Posterior vena cava (tissue), 2 donors: ENCODE measurements at regions not wholly inside any gene's neighbourhood (a gene's known extent, or its start where the extent isn't known, plus 50 kb on each side); places are given as distances from the start of the nearest gene placed in this dataset.
A peak's percentile ranks its signal among the peaks of the same experiment; 100 is the strongest.

Experiments
- DNase-seq: peaks from one replicate; pipeline ENCODE4 v3.0.0-alpha.2; 2020; ENCODE audit warnings: low spot score
- intact Hi-C, 2 donors: fragments of 100-400 bp; cut with DNase I; formaldehyde crosslinking; loops; one replicate each; pipeline versions ENCODE4 v1.14.1 to v1.14.2; 2022 to 2023
- donor health status: DM: yes; HTN: yes; CAD: no.
- donor health status: DM: yes; HTN: yes; CAD: no.

- DNase-seq: no peak
- intact Hi-C loops: no loop called here
Observed at GRCh38 chr6:105993341-105994117, 92.6 kb upstream of the PRDM1 start.

- intact Hi-C loops: no loop called here
- peak; percentile 93 for DNase-seq
Observed at GRCh38 chr6:105992315-105992961, 93.7 kb upstream of the PRDM1 start.

DNA sequence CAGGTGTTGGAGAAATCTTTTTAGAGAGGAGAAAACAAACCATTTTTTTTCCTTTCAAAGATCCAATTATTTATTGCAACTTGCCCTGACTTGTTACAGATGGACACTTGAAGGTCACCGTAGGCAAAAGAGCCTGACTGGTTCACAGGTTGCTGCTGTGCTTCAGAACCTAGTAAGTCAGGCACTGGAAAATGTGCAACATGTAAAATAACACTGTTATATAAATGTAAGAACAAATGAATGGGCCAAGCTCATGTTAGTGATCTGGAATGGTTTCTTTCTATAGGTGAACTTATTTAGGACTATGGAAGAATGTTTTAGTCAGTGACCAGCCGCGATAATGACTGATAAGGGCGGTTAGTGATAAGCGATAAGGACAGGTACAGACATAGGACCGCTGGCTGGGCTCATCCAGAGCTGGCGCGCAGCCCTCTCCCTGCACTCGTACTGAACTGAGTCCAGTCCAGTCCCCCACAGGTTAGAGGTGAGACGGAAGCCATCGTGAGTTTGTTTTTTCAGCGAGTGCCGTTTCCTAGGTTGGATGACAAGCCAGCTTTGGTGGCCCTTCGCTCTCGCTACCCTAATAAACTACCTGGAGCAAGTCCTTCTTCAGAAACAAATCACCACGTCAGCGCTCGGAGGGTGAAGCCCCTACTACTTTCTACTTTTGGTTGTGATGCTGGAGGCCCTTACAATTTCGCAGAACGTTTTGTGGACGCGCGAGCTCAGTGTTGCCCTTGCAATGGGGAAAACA, 94.4 kb upstream of the PRDM1 start:
- DNase-seq: no peak
- intact Hi-C loops: no loop called here

- intact Hi-C loops: no loop called here
- no peak for DNase-seq
Observed at GRCh38 chr6:105990151-105990550, 96.0 kb upstream of the PRDM1 start.

- intact Hi-C loops: no loop called here
- DNase-seq: no peak
Observed at GRCh38 chr6:105988812-105989577, 97.1 kb upstream of the PRDM1 start.

- no peak for DNase-seq
- intact Hi-C loops: no loop called here
Observed at GRCh38 chr6:105988321-105988720, 97.8 kb upstream of the PRDM1 start.

- intact Hi-C loops: no loop called here
- no peak for DNase-seq
Observed at GRCh38 chr6:105987516-105987915, 98.6 kb upstream of the PRDM1 start.

DNA sequence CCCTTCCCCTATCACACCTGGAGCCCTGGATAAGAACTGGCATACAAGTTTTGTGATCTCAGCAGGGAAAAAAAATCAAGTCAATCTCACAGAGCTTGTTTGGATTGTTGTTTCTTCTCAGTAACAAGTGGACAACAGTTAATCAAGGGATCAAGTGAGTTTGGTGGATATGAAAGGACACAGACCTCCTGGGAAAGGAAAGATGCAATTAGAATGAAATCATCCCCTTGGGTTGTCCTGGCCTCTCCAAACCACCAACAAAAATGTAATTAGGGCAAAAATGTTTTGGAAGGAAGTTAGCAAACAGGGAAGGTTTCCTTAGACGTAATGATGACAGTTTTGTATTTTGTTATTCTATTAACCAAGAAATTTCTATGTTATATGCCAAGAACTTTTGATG, 99.1 kb upstream of the PRDM1 start:
- intact Hi-C loops: no loop called here
- no peak for DNase-seq

DNA sequence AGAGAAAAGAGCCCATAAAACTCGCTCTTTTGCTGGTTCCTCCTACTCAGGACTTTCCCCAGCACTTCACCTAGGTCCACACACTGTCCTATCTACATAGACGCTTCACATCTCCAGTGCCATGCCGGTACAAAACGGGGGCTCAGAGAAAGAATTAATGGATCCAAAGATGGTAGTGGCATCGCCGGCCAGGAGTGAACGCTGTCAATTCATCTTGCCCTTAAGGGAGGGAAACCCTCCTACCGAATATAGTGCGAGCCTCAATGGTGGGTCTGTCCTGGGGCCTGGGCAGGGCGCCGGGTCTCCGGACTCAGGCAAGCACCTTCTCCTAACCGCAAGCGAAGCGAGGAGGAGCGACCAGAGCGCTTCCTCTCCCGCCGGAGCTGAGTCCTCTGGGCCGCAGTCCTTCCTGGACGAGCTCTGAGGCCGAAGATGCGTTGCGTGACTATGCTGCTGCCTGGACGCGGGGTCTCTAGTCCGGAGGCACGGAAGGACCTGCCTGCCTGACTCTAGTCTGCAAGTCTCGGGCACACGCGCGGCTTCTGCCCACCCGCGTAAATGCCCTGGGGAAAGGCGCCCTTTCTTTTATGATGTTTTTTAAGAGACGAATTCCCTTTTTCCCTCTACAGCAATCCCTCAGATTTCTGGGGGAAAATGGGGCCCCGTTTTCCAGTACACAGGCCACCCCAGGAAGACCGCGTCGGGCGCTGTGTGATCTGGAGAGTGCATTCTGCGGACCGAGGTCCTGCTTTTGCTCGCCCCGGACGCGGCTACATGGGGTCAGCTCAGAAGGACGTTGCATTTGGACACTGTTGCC, 100.1 kb upstream of the PRDM1 start:
- DNase-seq: peak; percentile 80
- intact Hi-C loops: no loop called here

- intact Hi-C loops: no loop called here
- no peak for DNase-seq
Observed at GRCh38 chr6:105985098-105985815, 100.9 kb upstream of the PRDM1 start.

DNA sequence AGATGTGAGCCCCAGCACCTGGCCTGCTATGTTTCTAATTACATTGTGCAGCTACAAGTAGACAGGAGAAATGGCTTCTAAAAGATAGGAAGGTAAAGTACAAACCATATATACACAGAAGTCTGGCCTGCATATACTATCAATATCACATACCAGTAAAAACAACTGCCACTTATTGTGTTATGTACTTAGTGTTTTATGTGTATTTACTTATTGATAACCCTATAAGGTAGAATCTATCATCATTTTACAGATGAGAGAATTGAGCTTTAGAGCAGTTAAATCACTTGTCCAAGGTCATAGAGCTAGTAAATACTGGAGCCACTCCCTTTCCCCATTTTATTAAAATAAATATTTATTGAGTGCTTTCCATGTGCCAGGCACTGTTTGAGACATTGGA, 102.4 kb upstream of the PRDM1 start:
- intact Hi-C loops: no loop called here
- DNase-seq: no peak

GRCh38 chr6:105982761-105983540, 103.2 kb upstream of the PRDM1 start:
- intact Hi-C loops: no loop called here
- no peak for DNase-seq

DNA sequence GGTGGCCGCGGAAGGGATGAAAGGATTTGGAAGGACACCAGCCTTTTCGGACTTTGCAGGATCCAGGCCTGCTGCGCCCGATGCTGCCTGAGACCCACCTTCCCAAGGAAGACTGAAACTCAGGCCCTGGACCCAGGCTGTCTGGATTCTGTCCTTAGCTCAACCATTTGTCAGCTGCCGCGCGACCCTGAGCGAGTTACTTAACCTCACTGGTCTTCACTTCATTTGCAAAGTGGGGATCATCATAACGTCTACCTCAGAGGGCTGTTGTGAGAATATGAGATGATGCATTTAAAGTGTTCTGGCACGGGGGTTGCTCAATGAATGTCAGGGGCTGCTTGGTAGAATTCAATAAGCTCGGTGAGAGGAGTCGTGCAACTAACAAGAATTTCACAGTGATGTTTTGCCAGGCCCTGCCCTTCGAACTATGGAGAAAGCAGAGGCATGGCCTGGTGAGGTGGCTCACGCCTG, 104.2 kb upstream of the PRDM1 start:
- DNase-seq: no peak
- intact Hi-C loops: no loop called here

DNA sequence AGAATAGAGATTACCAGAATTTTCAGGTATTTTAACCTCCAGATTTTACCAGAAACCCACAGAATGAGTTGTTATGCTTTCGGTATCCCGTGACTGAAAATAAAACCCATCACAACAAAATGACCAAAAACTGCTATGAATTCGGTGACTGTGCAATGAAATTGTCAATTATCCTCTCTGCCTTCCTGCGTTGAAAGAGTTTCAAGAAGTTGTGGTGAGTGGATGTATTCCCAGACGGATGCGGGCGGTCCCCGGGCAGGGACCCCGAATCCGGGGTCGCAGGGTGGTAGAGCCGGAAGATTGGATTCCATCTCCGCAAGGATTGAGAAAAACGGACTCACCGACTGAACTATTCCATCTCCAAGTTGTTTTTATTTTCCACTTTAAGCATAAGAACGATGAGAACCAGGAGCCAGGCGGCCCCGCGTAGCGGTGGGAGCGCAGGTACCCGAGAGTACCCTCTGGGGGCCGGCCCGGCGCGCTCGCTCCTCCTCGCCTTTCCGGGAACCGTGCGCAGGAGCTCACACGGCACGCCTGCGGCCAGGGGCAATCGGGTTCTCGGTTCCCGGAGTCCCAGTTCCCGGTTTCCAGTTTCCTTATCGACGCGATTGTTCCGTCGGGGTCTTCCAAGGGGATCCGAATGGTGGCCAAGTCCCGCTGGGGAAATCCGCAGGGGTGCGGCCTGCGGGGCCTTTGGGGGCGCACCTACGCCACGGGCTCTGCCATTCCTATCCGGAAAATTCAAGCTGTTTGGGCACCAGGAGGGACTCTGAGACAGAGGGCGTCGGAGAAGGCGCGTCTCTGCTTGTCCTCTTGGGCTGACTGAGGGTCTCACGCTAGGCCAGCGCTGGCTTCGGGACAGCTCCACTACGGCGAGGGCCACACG, 104.9 kb upstream of the PRDM1 start:
- DNase-seq: peak; percentile 83
- intact Hi-C loops: no loop called here

GRCh38 chr6:105978974-105979373, 107.2 kb upstream of the PRDM1 start:
- intact Hi-C loops: no loop called here
- DNase-seq: no peak

- intact Hi-C loops: no loop called here
- DNase-seq: no peak
Observed at GRCh38 chr6:105977934-105978504, 108.1 kb upstream of the PRDM1 start.
